Stimulated activated naive CD8-positive, alpha-beta T cell treated with anti-CD3 and anti-CD28 coated beads, Interleukin-15, amount 100 ng/mL, for 72 hours (primary cell): ENCODE measurements at regions not wholly inside any gene's neighbourhood (a gene's known extent, or its start where the extent isn't known, plus 50 kb on each side); places are given as distances from the start of the nearest gene placed in this dataset.

Experiments
- ATAC-seq: fragments of 150-1000 bp; cut with Tn5 transposase; 2 replicates; pipeline ENCODE4 v1.10.0; 2021; ENCODE audit warnings: mild to moderate bottlenecking, moderate library complexity
- DNase-seq, 2 donors: peaks; one replicate each; pipeline ENCODE4 v3.0.0; 2021 to 2022
- H3K27ac Mint-ChIP-seq, 2 donors: one replicate each; pipeline ENCODE4 v1.8.0; 2022; ENCODE audit warnings: mild to moderate bottlenecking in 2 of 2, mixed read lengths in 2 of 2, moderate library complexity in 2 of 2
- H3K27me3 Mint-ChIP-seq: one replicate; pipeline ENCODE4 v1.8.0; 2022; ENCODE audit warnings: mixed read lengths
- H3K4me1 Mint-ChIP-seq: one replicate; pipeline ENCODE4 v1.8.0; 2022; ENCODE audit warnings: mild to moderate bottlenecking, mixed read lengths
- H3K4me3 Mint-ChIP-seq, 2 donors: one replicate each; pipeline ENCODE4 v1.8.0; 2022; ENCODE audit warnings: mild to moderate bottlenecking in 2 of 2, mixed read lengths in 2 of 2, moderate library complexity in 1 of 2
- H3K9me3 Mint-ChIP-seq, 2 donors: one replicate each; pipeline ENCODE4 v1.8.0; 2022; ENCODE audit warnings: mixed read lengths in 2 of 2

DNA sequence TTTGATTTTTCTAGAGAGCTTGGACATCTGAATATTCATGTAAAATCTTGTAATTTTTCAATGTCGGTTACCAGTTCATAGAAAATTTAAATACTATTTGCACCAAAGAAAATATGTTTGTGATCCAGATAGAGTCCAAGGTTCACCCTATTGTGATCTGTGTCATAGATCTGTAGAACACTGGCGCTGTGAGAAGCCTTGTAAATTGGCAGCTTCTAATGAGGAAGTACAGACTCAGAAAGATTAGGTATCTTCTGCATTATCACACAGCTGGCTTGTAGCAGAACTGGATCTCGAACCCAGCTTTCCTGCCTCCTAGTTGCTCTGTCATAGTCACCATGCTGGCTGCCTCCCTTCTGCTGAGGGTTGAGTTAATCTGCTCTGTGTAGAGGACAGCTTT, 106.5 kb upstream of the PAK3 start:
- H3K9me3 Mint-ChIP-seq: no peaks in the 10 kb centered on the region
- no peaks in the 10 kb centered on the region for H3K27me3 Mint-ChIP-seq
- DNase-seq: no peak
- no peak for ATAC-seq
- H3K27ac Mint-ChIP-seq: no peak overlapping the region
- H3K4me3 Mint-ChIP-seq: no peak overlapping the region
- no peaks in the 10 kb centered on the region for H3K4me1 Mint-ChIP-seq

- H3K27me3 Mint-ChIP-seq: no peaks in the 10 kb centered on the region
- no peaks in the 10 kb centered on the region for H3K9me3 Mint-ChIP-seq
- DNase-seq: no peak
- no peak overlapping the region for H3K4me3 Mint-ChIP-seq
- no peaks in the 10 kb centered on the region for H3K4me1 Mint-ChIP-seq
- no peak for ATAC-seq
- H3K27ac Mint-ChIP-seq: no peak overlapping the region
Measured at GRCh38 chrX:110987292-110987691, 108.7 kb upstream of the PAK3 start.

GRCh38 chrX:110985470-110985869, 110.5 kb upstream of the PAK3 start:
- Mint-ChIP-seq H3K9me3 (no peaks in the 10 kb centered on the region), H3K4me3 (no peak overlapping the region)

DNA sequence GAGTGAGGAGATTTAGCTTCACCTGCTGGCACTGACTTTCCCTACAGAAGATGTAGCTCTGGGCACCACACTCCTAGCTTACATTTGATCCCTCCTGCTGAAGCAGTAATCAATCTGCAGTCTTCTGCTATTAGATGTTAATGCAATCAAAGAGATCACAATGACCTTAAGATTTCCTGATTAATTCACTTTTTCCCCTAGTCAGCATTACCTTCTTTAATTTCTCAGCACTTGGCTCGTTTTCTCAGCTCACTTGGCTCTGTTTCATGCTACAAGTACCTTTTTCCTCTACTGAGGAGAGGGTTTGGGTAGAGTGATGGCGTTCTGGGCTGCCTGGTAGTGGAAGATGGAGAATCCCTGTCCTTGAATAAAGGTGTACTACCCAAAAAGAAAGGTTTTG, 113.0 kb upstream of the PAK3 start:
- no peaks in the 10 kb centered on the region for H3K9me3 Mint-ChIP-seq
- H3K4me1 Mint-ChIP-seq: no peaks in the 10 kb centered on the region
- no peak for DNase-seq
- H3K4me3 Mint-ChIP-seq: no peak overlapping the region
- no peaks in the 10 kb centered on the region for H3K27me3 Mint-ChIP-seq
- no peak overlapping the region for H3K27ac Mint-ChIP-seq
- no peak for ATAC-seq

More at GRCh38 chrX:110985470-110985869, 110.5 kb upstream of the PAK3 start:
- peak overlapping the region in 1 of 2 donors; percentile 33 for H3K27ac Mint-ChIP-seq
- no peak for DNase-seq
- no peak for ATAC-seq
- H3K27me3 Mint-ChIP-seq: no peaks in the 10 kb centered on the region
- no peaks in the 10 kb centered on the region for H3K4me1 Mint-ChIP-seq

GRCh38 chrX:110966839-110967238, 129.2 kb upstream of the PAK3 start:
- Mint-ChIP-seq H3K27ac (no peak overlapping the region), H3K4me3 (no peak overlapping the region), H3K27me3 (no peaks in the 10 kb centered on the region), H3K9me3 (no peaks in the 10 kb centered on the region), H3K4me1 (no peaks in the 10 kb centered on the region)
- no peak for DNase-seq
- ATAC-seq: no peak

- DNase-seq: no peak
Measured at GRCh38 chrX:110966091-110966454, 129.9 kb upstream of the PAK3 start.

DNA sequence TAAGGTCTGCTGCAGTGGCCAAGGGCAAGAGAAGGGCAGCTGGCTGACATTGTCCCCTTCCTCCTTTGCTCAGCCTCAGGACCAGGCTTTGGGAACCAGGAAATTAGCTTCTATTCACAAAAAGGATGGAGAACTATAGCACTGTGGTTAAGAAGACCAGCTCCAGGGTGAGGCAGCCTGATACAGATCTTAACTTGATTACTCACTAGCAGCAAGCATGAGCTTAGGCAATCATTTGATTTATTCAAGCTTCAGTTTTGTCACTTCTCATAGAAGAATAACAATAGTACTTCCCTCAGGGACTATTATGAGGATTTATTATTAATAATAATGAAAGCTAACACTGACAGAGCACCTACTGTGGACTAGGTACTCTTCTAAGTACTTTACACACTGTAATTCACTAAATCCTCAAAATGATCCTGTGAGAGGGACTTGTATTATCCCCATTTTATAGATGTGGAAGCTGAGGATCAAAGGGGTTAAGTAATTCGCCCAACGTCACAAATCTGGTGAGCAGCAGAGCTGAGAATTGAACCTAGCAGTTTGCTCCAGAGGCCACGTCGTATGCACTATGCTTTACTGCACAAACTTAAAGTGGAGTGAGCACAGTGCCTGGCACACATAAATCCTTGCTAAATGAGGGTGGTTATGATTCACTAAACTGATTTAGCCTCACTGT, 130.4 kb upstream of the PAK3 start:
- no peak overlapping the region for H3K4me3 Mint-ChIP-seq

More at GRCh38 chrX:110966091-110966454, 129.9 kb upstream of the PAK3 start:
- Mint-ChIP-seq H3K4me1 (no peaks in the 10 kb centered on the region), H3K27me3 (no peaks in the 10 kb centered on the region), H3K4me3 (no peak overlapping the region), H3K9me3 (no peaks in the 10 kb centered on the region), H3K27ac (no peak overlapping the region)
- ATAC-seq: no peak

GRCh38 chrX:110964786-110965185, 131.2 kb upstream of the PAK3 start:
- Mint-ChIP-seq H3K4me1 (no peaks in the 10 kb centered on the region), H3K27ac (no peak overlapping the region), H3K27me3 (no peaks in the 10 kb centered on the region), H3K4me3 (no peak overlapping the region), H3K9me3 (no peaks in the 10 kb centered on the region)
- ATAC-seq: no peak
- DNase-seq: no peak

More for the DNA sequence above, 130.4 kb upstream of the PAK3 start:
- Mint-ChIP-seq H3K27me3 (no peaks in the 10 kb centered on the region), H3K27ac (no peak overlapping the region), H3K4me1 (no peaks in the 10 kb centered on the region), H3K9me3 (no peaks in the 10 kb centered on the region)
- ATAC-seq: no peak
- DNase-seq: no peak

DNA sequence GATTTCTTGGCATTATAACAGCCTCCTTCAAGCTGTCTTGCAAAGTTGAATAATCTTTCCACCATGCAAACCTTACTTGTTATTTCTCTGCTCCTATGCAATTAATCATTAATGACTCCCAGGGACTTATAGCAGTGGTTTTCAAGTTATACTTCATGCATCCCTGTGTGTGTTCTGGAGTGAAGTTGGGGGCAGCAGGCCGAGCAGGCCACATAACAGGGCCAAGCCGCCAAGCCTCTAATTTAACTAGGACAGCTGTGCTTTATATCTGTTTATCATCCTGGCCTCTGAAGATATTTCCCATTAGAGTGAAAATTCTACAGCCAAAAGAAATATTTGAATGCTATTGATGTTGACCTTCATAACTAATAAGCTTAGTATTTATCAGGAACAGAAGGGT, 133.5 kb upstream of the PAK3 start:
- Mint-ChIP-seq H3K4me3 (no peak overlapping the region), H3K4me1 (no peaks in the 10 kb centered on the region), H3K27ac (no peak overlapping the region), H3K27me3 (no peaks in the 10 kb centered on the region), H3K9me3 (no peaks in the 10 kb centered on the region)
- ATAC-seq (no peak), DNase-seq (no peak)

- H3K4me3 Mint-ChIP-seq: no peak overlapping the region
- H3K27me3 Mint-ChIP-seq: no peaks in the 10 kb centered on the region
- H3K27ac Mint-ChIP-seq: no peak overlapping the region
- ATAC-seq: no peak
- H3K4me1 Mint-ChIP-seq: no peaks in the 10 kb centered on the region
- H3K9me3 Mint-ChIP-seq: no peaks in the 10 kb centered on the region
- DNase-seq: no peak
Measured at GRCh38 chrX:110955706-110956105, 140.3 kb upstream of the PAK3 start.

- DNase-seq: no peak
- H3K4me1 Mint-ChIP-seq: no peaks in the 10 kb centered on the region
- H3K27ac Mint-ChIP-seq: no peak overlapping the region
- no peak overlapping the region for H3K4me3 Mint-ChIP-seq
- H3K9me3 Mint-ChIP-seq: no peaks in the 10 kb centered on the region
- no peak for ATAC-seq
- no peaks in the 10 kb centered on the region for H3K27me3 Mint-ChIP-seq
Measured at GRCh38 chrX:110954428-110955100, 141.4 kb upstream of the PAK3 start.

DNA sequence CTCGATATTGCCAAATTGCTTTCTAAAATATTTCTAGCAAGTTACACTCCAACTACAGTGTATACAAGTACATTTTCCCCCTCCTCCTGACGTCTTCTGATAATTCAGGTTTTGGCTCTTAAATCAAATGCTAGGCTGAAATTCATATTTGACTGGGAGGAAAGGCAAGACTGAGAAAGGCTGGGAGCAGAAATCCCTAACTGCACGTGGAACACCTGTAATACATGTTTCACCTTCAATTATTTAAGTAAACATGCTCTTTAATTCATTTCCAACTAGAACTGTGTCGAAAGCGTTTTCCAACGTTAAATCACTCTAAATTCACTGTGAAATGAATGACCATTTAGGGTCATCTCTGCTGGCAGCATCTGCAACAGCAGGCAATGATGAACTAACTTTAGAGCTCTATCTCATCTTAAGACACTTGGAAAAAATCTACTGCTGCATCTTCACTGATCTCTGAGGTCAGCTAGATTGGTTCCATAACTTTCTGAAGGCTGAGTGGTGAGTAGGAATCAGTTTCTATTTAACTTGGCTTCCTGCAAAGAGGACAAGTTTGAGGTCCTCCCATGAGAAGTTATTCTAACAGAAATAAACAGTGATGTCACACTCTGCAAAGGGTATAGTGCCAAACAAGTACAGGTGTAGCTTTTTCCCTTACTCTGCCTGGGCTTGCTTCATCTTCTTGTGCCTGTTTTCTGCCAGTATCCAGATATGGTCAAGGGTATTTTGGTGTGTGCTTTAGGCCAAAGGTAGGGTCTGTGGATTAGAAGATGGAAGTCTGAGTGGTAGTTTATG, 144.3 kb upstream of the PAK3 start:
- H3K9me3 Mint-ChIP-seq: no peaks in the 10 kb centered on the region

DNA sequence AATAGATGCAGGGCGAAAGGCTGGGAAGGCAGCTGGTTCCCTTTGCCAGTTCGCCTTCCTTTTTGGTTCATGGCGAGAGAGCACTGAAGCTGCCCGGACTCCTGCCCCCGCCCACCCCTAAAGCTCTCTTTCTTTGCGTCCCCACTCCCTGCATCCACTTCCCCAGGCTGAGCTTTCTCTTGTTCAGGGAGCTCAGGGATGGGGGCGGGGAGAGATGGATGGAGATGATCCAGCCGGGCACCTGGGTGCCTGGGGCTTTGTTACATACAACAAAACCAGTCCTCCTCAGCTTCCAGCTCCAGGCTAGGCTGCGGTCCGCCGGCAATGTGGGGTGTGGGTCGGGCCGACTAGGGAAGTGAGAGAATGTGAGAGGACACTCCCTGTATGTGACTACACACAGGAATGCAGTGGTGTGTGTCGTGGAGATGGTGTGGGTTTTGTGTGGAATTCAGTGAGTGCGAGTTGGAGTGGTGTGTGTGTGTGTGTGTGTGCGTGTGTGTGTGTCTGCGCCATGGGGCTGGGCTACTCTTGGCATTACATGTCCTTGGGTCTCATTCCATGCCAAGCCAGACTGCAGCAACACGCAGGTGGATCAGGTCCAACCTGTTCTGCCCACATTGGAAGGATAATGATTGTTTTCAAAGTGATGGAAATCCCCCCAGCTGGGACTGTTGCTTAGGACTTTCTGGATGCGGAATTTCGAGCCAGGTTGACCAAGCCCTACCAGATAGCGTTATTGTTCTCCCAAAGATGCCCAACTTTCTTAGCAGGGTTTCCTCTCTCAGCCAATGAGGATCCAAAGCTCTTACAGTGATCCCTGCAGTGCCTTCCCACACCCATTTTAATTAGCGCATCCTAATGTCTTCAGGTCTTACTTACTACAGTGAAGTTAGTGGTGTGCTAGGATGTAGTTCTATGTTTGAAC, 149.4 kb upstream of the CHRDL1 start:
- H3K9me3 Mint-ChIP-seq: no peaks in the 10 kb centered on the region
- H3K27ac Mint-ChIP-seq: peak overlapping the region in 1 of 2 donors; percentile 86
- H3K4me1 Mint-ChIP-seq: no peaks in the 10 kb centered on the region
- no peak overlapping the region for H3K4me3 Mint-ChIP-seq
- ATAC-seq: no peak
- DNase-seq: no peak
- peaks cover 31% of the 10 kb centered on the region for H3K27me3 Mint-ChIP-seq

More for the DNA sequence above, 144.3 kb upstream of the PAK3 start:
- Mint-ChIP-seq H3K4me1 (no peaks in the 10 kb centered on the region), H3K27ac (no peak overlapping the region), H3K27me3 (no peaks in the 10 kb centered on the region), H3K4me3 (no peak overlapping the region)
- ATAC-seq: no peak
- DNase-seq: no peak

DNA sequence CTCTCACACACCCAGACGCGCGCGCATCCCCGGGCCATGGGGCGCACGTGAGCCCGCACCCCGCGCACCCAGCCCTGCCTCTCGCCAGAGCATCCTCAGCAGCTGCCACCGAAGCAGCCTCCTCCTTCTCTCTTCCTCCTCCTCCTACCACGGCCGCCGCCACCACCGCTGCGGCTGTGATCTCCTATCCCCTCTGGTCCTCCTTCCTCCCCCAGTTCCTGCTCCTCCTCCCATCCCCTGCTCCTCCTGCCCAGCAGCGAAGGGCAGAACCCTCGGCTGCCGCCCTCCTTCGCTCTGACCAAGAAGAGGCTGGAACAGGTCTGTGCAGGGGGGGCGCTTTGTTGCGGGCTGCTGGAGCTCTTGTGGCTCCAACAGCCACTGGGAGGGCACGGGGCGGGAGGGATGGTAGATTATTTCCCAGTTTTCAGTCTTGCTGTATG, 148.7 kb upstream of the CHRDL1 start:
- H3K9me3 Mint-ChIP-seq: no peaks in the 10 kb centered on the region
- peaks cover 31% of the 10 kb centered on the region for H3K27me3 Mint-ChIP-seq
- ATAC-seq (no peak), DNase-seq (no peak)
- no peak overlapping the region for H3K27ac Mint-ChIP-seq
- H3K4me3 Mint-ChIP-seq: no peak overlapping the region
- H3K4me1 Mint-ChIP-seq: no peaks in the 10 kb centered on the region

DNA sequence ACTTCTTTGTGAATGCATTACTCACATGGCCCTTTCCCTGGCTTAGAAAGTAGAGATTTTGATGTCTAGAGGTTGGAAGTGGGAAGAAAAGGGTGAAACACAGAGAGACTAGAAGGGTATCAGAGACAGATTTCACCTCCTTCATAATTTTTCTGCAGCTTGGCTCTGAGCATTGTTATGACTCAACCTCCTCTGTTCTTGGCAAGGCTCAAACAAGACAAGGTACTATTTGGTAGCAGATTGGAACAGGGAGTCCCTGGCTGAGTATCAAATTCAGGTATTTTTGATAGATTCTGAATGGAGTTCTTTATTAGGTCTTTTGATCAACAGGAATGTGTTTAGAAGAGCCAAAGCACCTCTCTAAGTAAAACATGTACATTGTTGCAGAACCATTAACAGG, 146.3 kb upstream of the CHRDL1 start:
- H3K27me3 Mint-ChIP-seq: peaks cover 31% of the 10 kb centered on the region
- no peak for ATAC-seq
- no peaks in the 10 kb centered on the region for H3K4me1 Mint-ChIP-seq
- H3K27ac Mint-ChIP-seq: no peak overlapping the region
- no peak for DNase-seq
- no peak overlapping the region for H3K4me3 Mint-ChIP-seq
- H3K9me3 Mint-ChIP-seq: no peaks in the 10 kb centered on the region
